CD4-positive, alpha-beta T cell treated with Interleukin-10 for 1 hour (primary cell): ENCODE measurements at regions not wholly inside any gene's neighbourhood (a gene's known extent, or its start where the extent isn't known, plus 50 kb on each side); places are given as distances from the start of the nearest gene placed in this dataset.
"Not testable (repeated sequence)": the region's sequence is repeated elsewhere in the genome, so short reads cannot be mapped to it uniquely, and the experiment has no call there.

ENCODE experiments used
- DNase-seq: peaks from one replicate; pipeline ENCODE4 v3.0.0-alpha.2; 2020

DNA sequence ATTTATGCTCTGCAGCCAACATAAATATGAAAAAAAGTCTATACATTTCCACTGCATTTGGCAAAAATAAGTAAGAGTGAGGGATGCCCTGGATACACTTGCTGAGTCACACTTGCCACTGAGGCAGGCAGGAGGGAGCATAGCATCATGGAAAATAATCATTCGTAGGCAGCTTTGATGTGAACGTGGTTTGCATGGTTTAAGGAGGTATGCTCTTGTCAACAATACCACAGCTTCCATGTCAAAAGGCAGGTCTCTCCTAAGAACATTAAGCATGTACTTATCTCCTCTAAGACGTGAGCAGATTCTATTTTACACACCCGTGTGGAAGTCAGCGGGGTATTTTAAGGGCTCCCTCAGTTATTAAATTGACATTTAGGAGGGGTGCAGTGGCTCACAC is 89.2 kb upstream of the WDR11 start:
- no peak for DNase-seq

DNA sequence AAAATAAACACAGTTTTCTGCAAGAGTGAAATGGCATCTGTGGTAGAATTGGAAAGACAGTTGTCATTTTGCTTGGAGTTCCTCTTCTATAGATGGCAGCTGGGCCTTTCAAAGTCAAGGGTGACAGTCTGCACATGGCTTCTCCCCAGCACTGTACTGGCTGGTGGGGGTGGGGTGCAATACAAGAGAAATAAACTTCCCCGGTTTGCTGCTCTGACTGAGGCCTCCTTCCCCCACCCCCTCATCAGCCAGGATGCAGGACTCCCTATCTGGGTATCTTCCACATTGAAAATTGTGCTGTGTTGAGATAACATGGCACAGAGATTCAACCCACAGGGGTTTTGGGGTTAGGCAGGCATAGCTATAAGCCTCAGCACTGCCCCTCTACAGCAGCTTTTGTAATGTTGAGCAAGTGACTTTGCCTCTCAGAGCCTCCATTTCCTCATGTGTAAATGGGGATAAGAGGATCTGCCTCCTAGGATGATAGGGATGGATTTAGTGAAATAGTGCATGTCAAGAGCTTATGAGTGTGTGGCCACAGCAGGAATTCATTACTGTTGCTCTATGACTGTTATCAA is 85.8 kb upstream of the WDR11 start:
- no peak for DNase-seq

DNA sequence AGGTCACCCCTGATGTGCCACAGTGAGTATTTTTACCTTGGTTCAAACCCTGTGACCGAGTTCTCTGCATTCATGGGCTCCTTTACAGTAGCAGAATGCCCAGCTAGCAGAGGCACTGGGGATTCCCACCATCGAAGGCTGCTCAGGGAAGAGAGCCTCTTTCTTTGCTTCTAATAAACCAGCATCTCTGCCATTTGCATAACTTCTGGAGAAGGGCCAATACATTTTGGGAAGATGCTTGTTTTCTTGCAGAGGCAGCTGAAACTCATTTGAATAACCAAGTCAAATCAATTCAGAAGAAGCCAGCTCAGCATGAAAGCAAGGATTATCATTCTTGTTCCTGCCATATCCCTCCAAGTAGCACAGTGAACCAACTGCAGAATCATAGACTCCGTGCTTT is 82.9 kb upstream of the WDR11 start:
- no peak for DNase-seq

DNA sequence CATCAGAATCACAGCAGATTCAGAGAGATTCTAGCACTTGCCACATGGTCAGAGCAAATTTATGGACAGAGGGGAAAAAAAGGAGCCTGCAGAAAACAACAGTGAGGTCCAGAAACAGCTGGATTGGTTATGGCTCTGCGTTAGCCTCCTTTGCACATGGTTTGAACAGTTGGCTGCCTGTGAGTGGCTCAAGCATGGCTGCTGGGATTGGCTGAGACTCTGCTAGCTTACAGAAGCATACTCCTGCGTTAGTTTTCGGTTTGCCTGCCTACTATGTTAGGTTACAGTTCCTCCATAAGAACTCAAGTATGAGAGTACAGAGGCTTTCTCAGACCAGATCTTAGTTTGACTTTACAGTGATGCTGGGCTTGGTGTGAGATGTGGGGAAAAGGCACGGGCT is 80.7 kb upstream of the WDR11 start:
- no peak for DNase-seq

DNA sequence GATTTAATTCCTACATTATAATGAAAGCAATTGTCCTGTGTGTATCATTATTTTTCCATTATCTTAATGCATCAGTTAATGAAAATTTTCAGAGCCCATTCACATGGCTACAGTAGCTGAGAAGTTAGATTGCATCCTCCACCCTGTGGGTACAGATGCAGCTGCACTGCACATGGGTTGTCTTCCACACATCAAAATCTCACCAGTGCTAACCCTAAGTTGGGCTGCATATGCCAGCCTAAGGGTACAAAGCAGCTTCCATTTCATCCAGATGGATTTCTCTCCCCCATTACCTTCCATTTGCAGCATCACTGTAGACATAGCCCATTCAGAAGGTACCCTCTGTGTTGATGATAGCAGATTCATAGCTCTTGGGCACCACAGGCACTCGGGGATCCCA is 74.7 kb upstream of the WDR11 start:
- DNase-seq, result no peak

DNA sequence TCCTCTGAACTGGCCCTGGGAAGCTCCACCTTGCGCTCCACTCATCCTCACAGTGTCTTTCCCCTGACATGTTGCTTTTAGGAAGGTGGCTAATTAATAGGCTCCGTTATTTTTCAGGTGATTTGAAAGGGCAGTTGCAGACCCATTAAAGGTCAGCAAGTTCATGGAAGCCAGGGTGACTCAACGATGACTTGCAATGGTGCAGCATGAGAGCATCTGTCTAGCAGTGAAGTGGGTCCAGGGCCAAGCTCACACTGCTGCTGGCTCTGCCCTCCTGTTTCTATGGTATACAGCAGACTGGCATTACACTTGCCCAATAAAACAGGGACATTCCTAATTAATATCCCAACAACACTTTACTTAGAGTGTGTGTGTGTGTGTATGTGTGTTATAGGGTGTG is 68.8 kb upstream of the WDR11 start:
- no peak for DNase-seq

DNA sequence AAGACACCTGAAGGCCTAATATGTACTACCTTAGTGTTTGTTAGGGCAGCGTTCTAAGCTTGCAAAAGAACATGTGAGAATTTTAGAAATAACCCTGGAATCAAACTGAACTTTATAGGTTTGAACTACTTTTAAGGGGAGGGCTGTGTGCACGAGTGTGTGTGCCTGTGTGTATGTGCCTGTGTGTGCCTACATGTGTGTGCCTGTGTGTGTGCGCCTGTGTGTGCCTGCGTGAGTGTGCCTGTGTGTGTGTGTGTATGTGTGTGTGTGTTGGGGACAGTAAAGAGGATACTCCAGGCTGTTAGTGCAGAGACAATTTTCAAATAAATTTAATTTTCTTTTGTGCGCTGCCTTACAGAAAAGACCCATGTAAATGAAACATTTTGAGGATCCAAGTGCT is 68.1 kb upstream of the WDR11 start:
- no peak for DNase-seq

DNA sequence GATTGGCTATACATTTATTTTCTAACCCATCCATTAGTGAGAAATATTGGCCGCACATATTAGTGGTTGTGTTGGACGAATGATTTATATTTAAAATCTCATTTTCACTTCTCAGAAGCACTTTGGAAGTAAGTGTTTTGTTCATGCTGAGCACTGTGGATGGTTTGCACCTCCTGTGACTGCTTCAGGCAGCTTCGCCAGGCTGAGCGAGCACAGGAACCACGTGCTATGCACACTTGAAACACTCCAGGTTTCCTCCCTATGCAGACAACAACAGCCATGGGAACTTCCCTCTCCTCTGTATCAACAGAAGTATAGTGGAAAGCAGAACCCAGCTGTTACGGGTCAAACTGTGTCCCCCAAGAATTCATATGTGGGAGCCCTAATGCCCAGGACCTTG is 67.3 kb upstream of the WDR11 start:
- DNase-seq, result no peak

DNA sequence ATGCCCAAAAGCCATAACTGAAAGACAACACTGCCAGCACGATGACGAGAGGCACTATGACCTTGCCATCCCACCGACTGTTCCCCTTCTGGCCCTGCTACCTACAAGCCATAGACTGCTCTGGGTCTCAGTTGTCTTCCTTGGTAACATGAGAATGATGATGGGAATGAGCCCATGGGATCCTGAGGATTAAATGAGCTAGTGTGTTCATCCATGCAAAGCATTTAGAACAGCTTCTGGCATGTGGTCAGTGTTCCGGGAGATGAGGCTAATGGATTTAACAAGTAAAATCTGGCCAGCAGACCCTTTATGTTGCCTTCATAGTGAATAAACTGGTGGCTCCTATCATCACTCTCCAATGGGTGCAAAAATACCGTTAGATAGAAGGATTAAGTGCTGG is 62.4 kb upstream of the WDR11 start:
- no peak for DNase-seq

DNA sequence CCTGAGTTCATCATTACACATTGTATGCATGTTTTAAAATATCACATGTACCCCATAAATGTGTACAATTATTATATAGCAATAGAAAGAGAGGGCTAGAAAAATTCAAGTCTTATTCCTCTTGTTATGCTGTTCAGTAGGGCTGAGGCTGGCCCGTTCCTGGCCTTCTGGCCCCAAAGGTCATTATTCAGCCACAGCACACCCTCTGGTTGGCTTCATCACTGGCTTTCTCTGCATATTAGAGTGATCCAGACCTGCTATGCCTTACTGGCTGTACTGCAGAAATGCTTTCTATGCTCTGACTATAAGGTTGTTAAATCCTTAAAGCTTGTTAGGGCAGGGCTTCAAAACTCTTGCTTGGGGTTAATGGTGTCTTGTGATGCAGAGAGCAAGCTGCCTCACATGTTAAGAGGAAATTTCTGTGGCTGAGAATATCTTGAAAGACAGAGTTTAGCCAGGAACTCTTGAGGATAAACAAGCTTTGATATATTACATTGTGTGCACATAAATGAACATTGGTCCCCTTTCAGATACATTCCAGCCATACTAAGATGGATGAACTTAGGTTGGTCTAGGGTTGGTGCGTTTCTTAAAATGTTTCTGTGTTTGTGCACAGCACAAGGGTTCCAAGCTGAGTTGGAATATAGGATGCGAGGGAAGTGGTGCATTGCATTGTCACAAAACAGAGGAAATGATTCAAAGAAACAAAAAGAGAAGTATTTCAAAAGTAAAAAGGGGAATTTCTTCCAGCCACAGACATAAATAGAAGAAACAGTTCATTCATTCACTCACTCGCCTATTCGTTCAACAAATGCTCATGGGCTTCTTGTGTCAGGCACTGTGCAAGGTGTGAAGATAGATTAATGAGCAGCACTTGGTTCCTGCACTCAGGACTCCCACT is 61.6 kb upstream of the WDR11 start:
- DNase-seq, result no peak

DNA sequence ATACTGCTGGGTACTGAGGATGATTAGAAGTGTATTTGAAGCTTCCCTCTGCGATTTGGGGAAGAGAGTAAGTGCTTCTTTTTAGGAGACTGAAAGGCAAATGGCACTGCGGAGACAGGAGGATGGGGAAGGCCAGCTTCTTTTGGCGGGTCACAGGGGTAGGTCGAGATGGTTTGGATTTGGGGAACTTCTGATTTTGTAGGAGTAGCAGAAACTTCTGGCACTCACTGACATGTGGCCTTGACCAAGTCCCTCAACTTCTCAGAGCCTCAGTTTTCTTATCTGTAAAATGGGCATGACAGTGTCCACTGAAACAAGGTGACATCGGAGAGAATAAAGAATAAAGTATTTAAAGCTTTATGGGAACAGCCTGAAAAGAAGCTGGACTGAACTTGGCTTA is 59.8 kb upstream of the WDR11 start:
- DNase-seq, result no peak

DNA sequence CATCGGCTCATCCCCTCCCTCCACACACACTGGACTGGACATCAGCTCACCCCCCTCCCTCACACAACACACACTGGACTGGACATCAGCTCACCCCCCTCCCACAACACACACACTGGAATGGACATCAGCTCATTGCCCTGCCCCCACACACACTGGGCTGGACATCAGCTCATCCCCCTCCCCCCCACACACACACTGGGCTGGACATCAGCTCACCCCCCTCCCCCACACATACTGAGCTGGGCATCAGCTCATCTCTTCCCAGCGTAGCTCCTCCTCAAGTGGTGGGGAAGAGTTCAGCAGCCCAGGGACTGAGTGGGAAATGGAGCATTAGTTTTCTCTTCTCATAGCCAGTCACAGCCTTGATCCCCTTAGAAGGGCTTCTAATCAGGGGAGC is 58.1 kb upstream of the WDR11 start:
- no peak for DNase-seq

DNA sequence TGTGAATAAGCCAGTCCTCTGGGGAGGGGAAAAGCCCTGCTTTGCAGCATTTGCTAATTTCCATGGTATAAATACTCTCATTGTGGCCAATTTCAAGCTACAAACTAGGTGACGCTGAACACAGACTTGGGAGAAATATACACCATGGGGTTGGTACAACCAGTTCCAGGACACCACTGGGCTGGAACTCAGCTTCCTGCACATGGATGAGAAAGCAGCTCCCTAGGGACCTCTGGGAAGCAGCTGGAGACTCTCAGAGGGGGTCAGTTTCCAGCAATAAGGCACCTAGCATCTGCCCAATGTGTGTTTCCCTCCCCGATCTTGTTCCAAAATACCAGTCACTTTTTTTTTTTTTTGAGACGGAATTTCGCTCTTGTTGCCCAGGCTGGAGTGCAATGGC is 56.8 kb upstream of the WDR11 start:
- no peak for DNase-seq

DNA sequence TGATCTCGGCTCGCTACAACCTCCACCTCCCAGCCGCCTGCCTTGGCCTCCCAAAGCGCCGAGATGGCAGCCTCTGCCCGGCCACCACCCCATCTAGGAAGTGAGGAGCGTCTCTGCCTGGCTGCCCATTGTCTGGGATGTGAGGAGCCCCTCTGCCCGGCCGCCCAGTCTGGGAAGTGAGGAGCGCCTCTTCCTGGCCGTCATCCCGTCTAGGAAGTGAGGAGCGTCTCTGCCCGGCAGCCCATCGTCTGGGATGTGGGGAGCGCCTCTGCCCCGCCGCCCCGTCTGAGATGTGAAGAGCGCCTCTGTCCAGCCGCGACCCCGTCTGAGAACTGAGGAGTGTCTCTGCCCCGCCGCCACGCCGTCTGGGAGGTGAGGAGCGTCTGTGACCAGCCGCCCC is 52.9 kb upstream of the WDR11 start:
- not testable (repeated sequence) for DNase-seq

DNA sequence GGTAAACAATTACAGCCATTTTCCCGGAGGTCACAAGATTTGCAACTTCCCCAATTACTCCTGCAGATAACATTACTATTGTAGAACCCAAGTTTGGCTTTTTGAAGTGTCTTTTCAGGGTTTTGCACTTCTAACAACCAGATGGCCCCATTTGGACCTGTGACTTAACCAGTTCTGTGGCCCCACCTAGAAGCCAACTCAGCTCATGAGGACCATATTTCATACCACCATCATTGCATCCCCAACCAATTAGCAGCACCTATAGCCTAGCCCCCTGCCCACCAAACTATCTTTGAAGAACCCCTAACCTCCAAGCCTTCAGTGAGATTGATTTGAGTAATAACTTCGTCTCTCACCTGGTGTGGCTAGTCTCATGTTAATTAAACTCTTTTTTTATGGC is 51.3 kb upstream of the WDR11 start:
- DNase-seq, result no peak

DNA sequence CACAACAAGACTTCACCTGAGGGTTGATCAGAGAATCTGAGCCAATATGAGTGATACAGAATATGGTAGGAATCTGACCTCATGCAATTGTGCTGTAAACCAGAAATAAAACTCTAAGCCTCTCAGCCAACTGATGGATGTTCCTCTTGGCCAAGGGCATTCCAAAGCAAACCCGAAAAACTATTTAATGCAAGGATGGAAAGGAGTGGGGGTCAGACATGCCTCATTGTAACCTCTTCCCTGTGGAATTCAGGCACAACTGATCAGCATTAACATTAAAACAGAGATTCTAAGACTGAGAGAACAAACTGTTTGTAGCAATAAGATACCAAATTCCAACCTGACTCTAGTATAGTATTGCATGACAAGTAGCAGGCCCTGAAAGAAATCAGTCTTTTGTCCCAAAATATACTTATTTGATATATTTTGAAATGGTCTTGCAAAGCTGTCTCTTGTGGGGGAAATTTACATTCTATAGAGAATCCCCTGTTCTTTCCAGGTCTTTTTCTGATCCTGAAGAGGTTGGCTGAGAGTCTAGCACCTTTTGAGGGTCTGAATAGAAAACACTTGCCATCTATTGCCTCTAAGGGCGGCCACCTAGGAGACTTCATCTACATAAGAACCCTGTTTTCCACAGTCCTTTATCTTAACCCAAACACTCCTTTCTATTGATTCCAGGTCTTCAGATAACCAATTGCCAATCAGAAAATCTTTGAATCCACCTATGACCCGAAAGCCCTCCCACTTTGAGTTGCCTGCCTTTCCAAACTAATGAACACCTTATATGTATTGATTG is 50.4 kb upstream of the WDR11 start:
- DNase-seq, result no peak
